ENCODE measurements at regions not wholly inside any gene's neighbourhood (a gene's known extent, or its start where the extent isn't known, plus 50 kb on each side); places are given as distances from the start of the nearest gene placed in this dataset.

- no peak for TF ChIP-seq EZH2 (IDR thresholded peaks at IDR 0.05)
These were observed 1092.9 kb downstream of the SLITRK5 start (continued) for GRCh38 chr13:88764103-88764502.

- intact Hi-C loops (cut with micrococcal nuclease), result no loop called here
- CTCF ChIA-PET, result no interaction called here
- no peaks in the 10 kb centered on the region for H4K20me1 ChIP-seq (ENCODE audit: insufficient read depth)
- no peaks in the 10 kb centered on the region for H3K9me2 ChIP-seq (ENCODE audit: insufficient read depth)
- DNase-seq (ENCODE audit: low read depth, low spot score) (no peak), ATAC-seq (no peak)
- no peak overlapping the region for H2AFZ ChIP-seq (ENCODE audit: low read depth, low read length, poor library complexity, severe bottlenecking)
- H3K36me3 ChIP-seq (ENCODE audit: control insufficient read depth in 1 of 2, insufficient read depth in 2 of 2, low read length in 2 of 2), result no peaks in the 10 kb centered on the region
- no TSS peak for BruUV-seq (replicated peaks)
- H3K27me3 ChIP-seq (ENCODE audit: insufficient read depth, low read length), result no peaks in the 10 kb centered on the region
- H3K4me1 ChIP-seq (ENCODE audit: control insufficient read depth in 1 of 2, insufficient read depth in 2 of 2, low read length in 2 of 2), result no peaks in the 10 kb centered on the region
- no peak overlapping the region for H3K9ac ChIP-seq (ENCODE audit: low read length)
- no peaks in the 10 kb centered on the region for H3K9me3 ChIP-seq (ENCODE audit: control insufficient read depth in 1 of 2, insufficient read depth in 1 of 2, low read depth in 1 of 2, low read length in 2 of 2)
- no peak overlapping the region for H3K27ac ChIP-seq (ENCODE audit: low read depth, low read length)
- RAD21 ChIA-PET (ENCODE audit: low non-redundant PET in 1 of 2, low total read pairs in 2 of 2, uncharacterized antibody in 2 of 2, unreplicated experiment in 2 of 2), result no interaction called here
- H3K4me2 ChIP-seq (ENCODE audit: low read length), result no peak overlapping the region
- no peak overlapping the region for H3K4me3 ChIP-seq (replicated peaks in 1 of 2; ENCODE audit: low read depth in 1 of 2, low read length in 2 of 2)
- TF ChIP-seq CEBPB (IDR thresholded peaks at IDR 0.05; ENCODE audit: low read depth) (no peak), REST (IDR thresholded peaks at IDR 0.05; ENCODE audit: low read depth) (no peak), ZNF274 (IDR thresholded peaks at IDR 0.05; ENCODE audit: low read depth, low read length) (no peak), SRF (IDR thresholded peaks at IDR 0.05; ENCODE audit: low read depth) (no peak), CBX3 (IDR thresholded peaks at IDR 0.05; ENCODE audit: low read depth) (no peak), ATF3 (IDR thresholded peaks at IDR 0.05) (no peak), SIN3A (IDR thresholded peaks at IDR 0.05; ENCODE audit: low read depth) (no peak), EZH2phosphoT487 (IDR thresholded peaks at IDR 0.05; ENCODE audit: borderline replicate concordance) (no peak), FOSL1 (IDR thresholded peaks at IDR 0.05; ENCODE audit: low read depth) (no peak), JUND (IDR thresholded peaks at IDR 0.05) (no peak), TCF7L2 (IDR thresholded peaks at IDR 0.05; ENCODE audit: borderline replicate concordance, extremely low read depth, insufficient read depth, insufficient read length) (no peak), SP1 (IDR thresholded peaks at IDR 0.05; ENCODE audit: low read depth) (no peak), POLR2A (IDR thresholded peaks at IDR 0.05; ENCODE audit: borderline replicate concordance, extremely low read depth, insufficient read depth, insufficient read length) (no peak), EGR1 (IDR thresholded peaks at IDR 0.05; ENCODE audit: low read depth) (no peak), YY1 (IDR thresholded peaks at IDR 0.05; ENCODE audit: extremely low read depth, insufficient replicate concordance, low read depth, low read length) (no peak), ZBTB33 (IDR thresholded peaks at IDR 0.05; ENCODE audit: extremely low read depth, insufficient replicate concordance, low read length) (no peak)
- no peaks in the 10 kb centered on the region for H3K79me2 ChIP-seq (ENCODE audit: insufficient read depth, low read length)
- POLR2A ChIA-PET, result no interaction called here
These were observed 1129.3 kb downstream of the SLITRK5 start for GRCh38 chr13:88800505-88800904.

Measured in HCT116 (cell line).